Lower leg skin (tissue), 3 donors: ENCODE measurements at regions not wholly inside any gene's neighbourhood (a gene's known extent, or its start where the extent isn't known, plus 50 kb on each side); places are given as distances from the start of the nearest gene placed in this dataset.

Experiments used
- CTCF ChIP-seq, 3 donors: fragments of 450-650 bp; IDR thresholded peaks; one replicate each; pipeline ENCODE4 v1.5.1; 2016; ENCODE audit warnings: antibody characterized with exemption in 3 of 3, mild to moderate bottlenecking in 3 of 3, moderate library complexity in 2 of 3
- POLR2A ChIP-seq, 2 donors: fragments of 450-650 bp; IDR thresholded peaks; one replicate each; pipeline ENCODE4 v1.6.1; 2016 to 2017; ENCODE audit warnings: antibody characterized with exemption in 2 of 2, mild to moderate bottlenecking in 1 of 2, moderate library complexity in 1 of 2

GRCh38 chr20:48331518-48332286 lies 496.1 kb downstream of the PREX1 start:
- TF ChIP-seq CTCF (IDR thresholded peaks at IDR 0.05) (no peak), POLR2A (IDR thresholded peaks at IDR 0.05) (no peak)
